ENCODE measurements at regions not wholly inside any gene's neighbourhood (a gene's known extent, or its start where the extent isn't known, plus 50 kb on each side); places are given as distances from the start of the nearest gene placed in this dataset.

- TF ChIP-seq CSDC2 (CRISPR knock-in tag; IDR thresholded peaks at IDR 0.05) (no peak), RARB (CRISPR knock-in tag; IDR thresholded peaks at IDR 0.05) (no peak), OSR1 (CRISPR knock-in tag; IDR thresholded peaks at IDR 0.05) (no peak), ZNF565 (CRISPR knock-in tag; conservative IDR thresholded peaks at IDR 0.05; ENCODE audit: low read depth) (no peak), ARNTL (CRISPR knock-in tag; IDR thresholded peaks at IDR 0.05; ENCODE audit: borderline replicate concordance, low read depth) (no peak)
- TF ChIP-seq, protein P1, sequence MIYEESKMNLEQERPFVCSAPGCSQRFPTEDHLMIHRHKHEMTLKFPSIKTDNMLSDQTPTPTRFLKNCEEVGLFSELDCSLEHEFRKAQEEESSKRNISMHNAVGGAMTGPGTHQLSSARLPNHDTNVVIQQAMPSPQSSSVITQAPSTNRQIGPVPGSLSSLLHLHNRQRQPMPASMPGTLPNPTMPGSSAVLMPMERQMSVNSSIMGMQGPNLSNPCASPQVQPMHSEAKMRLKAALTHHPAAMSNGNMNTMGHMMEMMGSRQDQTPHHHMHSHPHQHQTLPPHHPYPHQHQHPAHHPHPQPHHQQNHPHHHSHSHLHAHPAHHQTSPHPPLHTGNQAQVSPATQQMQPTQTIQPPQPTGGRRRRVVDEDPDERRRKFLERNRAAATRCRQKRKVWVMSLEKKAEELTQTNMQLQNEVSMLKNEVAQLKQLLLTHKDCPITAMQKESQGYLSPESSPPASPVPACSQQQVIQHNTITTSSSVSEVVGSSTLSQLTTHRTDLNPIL (CRISPR knock-in tag; IDR thresholded peaks at IDR 0.05; ENCODE audit: low read depth): no peak
- TF ChIP-seq, protein P2, sequence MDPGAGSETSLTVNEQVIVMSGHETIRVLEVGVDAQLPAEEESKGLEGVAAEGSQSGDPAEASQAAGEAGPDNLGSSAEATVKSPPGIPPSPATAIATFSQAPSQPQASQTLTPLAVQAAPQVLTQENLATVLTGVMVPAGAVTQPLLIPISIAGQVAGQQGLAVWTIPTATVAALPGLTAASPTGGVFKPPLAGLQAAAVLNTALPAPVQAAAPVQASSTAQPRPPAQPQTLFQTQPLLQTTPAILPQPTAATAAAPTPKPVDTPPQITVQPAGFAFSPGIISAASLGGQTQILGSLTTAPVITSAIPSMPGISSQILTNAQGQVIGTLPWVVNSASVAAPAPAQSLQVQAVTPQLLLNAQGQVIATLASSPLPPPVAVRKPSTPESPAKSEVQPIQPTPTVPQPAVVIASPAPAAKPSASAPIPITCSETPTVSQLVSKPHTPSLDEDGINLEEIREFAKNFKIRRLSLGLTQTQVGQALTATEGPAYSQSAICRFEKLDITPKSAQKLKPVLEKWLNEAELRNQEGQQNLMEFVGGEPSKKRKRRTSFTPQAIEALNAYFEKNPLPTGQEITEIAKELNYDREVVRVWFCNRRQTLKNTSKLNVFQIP (CRISPR knock-in tag; IDR thresholded peaks at IDR 0.05; ENCODE audit: borderline replicate concordance, low read depth): no peak
Observed at GRCh38 chr5:31033295-31033694, 160.2 kb upstream of the CDH6 start.

Measured in SK-N-SH treated with all-trans-retinoic acid at 6 μM for 48 hours (cell line).